HPDE6-E6E7 (cell line): ENCODE measurements at regions not wholly inside any gene's neighbourhood (a gene's known extent, or its start where the extent isn't known, plus 50 kb on each side); places are given as distances from the start of the nearest gene placed in this dataset.
"Not testable (repeated sequence)": the region's sequence is repeated elsewhere in the genome, so short reads cannot be mapped to it uniquely, and the experiment has no call there.

Experiments
- DNase-seq: peaks from one replicate; pipeline ENCODE4 v3.0.0; 2011; ENCODE audit warnings: missing footprints; ENCODE audit errors: extremely low spot score

GRCh38 chr17:53765609-53766008 lies 57.1 kb upstream of the KIF2B start:
- DNase-seq = peak; percentile 8

- DNase-seq = no peak
These were observed 57.6 kb upstream of the KIF2B start for GRCh38 chr17:53765129-53765528.

DNA sequence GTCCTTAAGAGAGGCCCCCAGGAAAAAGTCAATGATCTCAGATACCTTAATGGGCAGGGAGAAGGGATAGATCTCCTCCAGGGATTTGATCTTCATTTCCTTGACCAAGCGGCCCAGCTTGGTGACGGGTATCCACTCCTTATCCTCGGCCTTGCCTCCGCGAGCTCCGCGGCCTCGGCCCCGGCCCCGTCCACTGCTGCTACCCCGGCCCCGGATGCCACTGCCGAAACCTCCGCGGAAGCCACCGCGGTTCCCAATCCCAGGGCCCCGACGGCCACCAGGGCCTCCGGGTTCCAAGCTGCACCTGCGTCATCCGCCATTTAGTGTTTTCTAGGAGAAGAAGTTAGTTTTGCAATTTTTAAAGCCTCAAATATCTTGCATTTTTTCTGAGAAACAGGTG lies 65.2 kb upstream of the KIF2B start:
- no peak for DNase-seq

DNA sequence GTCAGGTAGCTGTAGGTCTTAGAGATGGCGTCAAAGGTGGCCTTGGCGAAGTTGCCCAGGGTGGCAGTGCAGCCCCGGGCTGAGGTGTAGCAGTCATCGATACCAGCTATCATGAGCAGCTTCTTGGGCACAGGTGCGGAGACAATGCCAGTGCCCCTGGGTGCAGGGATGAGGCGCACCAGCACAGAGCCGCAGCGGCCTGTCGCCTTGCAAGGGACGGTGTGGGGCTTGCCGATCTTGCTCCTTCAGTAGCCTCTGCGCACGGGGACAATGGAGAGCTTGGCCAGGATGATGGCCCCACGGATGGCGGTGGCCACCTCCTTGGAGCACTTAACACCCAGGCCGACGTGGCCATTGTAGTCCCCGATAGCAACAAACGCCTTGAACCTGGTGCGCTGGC lies 65.6 kb upstream of the KIF2B start:
- DNase-seq = not testable (repeated sequence)

- peak; percentile 37 for DNase-seq
These were observed 73.5 kb upstream of the KIF2B start for GRCh38 chr17:53749178-53749577.

DNA sequence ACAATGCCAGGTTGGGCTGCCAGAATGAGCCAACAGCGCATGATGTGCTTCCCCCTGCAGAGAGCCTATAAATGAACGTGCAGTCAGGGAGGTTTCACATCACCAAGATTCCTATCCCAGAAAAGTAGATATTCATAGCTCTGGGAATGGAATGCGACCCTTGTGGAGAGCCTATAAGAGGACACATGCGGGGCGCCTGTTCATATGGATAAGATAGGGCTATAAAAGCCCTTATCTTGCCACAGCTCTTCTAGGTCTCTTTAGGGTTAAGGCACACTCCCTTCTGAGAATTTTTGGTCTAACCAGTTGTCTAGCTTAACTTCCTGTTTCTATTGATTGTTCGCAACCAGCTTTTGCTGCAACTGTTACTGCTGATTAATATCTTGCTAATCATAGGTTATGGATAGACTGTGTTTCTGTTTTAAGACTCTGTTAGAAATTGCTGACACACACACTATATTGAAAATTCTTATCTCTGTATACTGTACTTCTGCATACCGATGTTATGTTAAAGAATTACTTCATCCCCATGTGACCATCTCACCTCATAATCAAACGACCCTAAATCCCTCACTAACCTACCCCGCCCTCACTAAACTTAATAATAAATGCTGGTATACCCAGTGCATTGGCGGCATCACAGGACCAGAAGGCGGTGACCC lies 74.4 kb upstream of the KIF2B start:
- not testable (repeated sequence) for DNase-seq

DNA sequence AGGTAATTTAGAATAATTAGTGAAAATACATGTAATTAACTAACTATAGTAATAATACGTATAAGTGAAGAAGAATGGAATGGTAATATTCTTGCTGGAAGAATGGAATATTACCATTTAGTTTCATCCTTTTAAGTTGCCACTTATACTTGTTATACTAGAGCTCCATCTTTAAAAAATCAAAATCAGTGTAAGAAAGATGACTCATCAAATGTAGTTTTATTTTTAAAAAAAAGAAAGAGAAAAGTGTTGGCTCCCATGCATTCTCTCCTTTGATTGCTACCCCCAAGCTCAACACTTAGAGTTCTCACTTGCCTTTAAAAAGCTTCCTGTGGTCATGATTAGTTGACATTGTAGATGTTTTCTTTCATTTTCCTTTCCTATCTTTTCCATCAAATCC lies 82.4 kb upstream of the KIF2B start:
- DNase-seq = no peak

- DNase-seq = no peak
These were observed 86.0 kb upstream of the KIF2B start for GRCh38 chr17:53736516-53737240.

DNA sequence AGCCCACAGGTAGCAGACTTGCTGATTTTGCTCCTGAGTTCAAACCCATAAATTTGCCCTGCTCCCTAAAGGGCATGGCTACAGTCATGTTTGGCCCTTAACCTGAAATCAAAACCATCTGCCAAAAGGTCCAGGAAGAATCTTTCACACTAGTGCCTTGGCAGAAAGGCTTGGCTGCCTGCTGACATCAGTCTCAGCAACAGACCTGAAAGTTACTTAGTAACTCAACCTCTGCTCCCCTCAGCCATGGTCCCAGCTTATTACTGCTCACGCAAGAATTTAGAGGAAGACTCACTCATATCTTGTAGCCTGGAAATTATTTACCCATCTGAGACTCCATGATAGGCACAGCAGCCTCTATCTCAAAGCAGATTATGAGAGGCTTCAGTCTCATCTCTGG lies 98.0 kb upstream of the KIF2B start:
- DNase-seq = no peak

- peak; percentile 45 for DNase-seq
These were observed 100.3 kb upstream of the KIF2B start for GRCh38 chr17:53722407-53722806.

DNA sequence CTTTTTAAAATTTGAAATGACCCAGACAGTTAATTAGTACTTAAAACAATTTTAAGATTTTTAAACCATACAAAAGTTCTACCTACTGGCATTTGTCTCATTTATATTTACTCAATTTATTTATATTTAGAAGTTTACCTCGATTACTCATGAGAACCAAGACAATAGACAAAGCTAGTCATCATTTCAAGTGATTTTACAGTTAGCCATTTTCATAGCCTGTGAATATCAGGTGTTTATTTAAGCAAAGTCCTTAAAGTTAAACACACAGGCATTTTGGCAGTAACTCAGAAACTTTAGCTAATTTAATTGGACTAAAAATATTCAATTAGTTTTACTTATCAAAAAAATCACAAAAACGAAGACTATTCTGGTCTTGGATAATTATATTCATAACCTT lies 101.6 kb upstream of the KIF2B start:
- no peak for DNase-seq

DNA sequence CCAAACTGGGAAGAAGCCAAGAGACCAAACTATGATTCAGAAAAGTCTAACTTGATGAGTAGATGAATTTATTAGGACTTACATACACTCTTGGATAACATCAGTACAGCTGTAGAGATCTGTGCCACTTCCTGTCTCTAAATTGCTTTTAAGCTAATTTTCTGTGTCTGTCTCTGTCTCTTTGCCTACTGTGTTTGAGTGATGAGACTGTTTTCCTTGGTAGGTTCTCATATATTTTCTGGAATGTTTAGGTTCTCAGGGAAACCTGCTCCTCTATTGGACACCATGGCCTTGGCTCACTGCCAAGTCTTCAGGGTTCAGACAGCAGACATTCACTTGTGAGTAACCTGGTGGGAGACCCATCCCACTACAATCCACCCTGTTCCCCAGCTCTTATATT lies 103.5 kb upstream of the KIF2B start:
- no peak for DNase-seq

- DNase-seq = no peak
These were observed 115.2 kb upstream of the KIF2B start for GRCh38 chr17:53707566-53707965.

DNA sequence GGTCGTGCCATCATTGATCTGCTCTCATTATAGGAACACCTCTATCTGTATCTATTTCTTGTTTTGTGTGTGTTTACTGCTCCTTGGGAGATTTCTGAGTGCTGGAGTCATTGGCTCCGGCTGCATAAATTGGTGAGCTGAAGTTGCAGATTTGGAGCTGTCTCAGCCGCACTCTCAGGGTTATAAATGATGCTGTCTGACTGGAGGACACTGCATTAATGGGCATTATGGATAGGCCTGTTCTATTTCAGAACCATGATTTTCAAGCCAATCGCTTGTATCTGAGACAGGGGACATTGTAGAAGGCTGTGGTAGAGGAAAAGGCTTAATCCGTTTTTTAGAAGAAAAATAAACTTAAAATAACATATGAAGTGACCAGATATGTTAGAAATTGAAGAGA lies 126.4 kb upstream of the KIF2B start:
- DNase-seq = no peak

DNA sequence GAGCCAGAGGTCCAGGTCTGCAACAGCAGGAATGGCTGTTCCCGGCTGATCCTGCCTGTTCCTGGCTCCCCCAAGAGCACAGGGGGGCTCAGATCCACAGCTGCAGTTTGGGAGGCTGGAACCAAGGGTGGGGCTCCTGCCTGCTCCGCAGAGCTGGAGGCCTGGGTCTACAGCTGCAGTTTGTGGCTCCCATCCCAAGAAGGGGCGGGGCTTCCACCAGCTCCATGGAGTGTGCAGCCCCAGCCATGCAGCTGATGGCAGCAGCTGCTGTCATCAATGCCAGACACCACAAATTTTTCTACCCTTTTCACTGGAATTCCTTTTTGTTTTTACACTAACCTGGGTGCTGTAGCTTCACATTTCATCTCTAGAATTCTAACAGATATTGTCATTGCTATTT lies 135.4 kb upstream of the KIF2B start:
- DNase-seq = no peak

DNA sequence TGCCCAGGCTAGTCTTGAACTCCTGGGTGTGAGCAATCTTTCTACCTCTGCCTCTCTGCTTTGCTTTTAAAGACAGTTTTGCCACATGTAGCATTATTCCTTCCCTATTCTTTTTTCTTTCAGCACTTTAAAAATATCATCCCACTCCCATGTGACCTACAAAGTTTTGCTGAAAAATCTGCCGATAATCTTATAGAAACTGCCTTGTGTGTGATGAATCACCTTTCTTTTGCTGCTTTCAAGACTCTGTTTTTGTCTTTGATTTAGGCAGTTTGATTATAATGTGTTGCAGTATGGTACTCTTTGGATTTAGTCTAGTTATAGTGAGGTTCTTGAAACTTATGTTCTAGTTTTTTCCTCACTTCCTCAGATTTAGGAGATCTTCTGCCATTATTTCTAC lies 142.0 kb upstream of the KIF2B start:
- DNase-seq = no peak

GRCh38 chr17:53668854-53669253 lies 153.9 kb upstream of the KIF2B start:
- DNase-seq = no peak

DNA sequence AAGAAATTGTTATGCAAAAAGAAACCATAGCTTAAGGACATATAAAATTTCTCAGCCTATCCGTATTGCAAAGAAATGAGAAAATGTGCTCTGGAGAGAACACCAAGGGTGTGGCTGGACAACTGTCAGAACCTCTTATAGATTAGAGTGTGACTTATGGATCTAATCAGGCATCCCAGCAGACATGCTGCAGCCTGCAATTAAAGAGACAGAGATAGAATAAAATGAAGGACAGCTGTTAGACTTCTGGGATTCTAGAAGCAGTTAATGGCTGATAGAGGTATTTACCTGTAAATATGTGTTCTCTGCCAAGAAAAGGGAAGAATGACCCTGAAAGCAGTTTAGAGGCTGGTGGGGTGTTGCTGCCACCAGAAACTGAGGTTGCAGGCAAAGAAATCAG lies 160.1 kb upstream of the KIF2B start:
- DNase-seq = no peak

DNA sequence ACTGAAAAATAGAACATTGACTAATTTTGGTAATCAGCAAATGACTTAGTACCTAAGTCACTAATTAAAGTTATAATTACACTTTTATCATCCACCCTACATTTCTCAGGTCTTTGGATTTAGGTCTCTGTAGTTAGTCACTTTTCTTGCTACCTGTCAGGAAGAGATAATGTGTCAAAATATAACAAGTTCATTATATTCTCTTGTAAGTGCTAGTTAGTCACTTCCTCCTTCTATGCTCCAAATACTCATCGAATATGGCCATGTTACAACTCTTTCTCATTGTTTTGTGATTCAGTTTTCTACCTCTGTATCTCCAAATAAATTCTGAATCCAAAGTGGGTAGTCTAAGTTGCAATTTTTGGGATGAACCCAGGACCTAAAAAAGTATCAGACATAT lies 163.5 kb upstream of the KIF2B start:
- DNase-seq = no peak

DNA sequence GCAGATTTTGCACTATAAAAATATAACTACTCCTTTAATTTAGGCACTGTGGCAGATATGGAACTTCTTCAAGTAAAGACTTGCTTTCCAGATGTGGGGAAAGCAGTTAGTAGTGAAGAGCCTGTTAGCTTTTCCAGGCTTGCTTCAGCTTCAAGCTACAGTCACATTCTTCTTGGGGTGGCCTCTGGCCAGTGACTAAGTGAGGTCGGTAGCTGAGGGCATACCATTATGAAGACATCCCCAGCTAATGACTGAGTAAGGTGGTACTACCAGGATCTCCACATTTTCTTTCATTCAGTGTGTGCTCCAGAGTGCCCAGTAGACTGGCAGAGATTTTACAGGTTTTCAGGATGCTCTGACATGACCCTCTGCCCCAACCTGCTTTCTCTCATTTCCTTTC lies 167.1 kb upstream of the KIF2B start:
- peak; percentile 4 for DNase-seq

DNA sequence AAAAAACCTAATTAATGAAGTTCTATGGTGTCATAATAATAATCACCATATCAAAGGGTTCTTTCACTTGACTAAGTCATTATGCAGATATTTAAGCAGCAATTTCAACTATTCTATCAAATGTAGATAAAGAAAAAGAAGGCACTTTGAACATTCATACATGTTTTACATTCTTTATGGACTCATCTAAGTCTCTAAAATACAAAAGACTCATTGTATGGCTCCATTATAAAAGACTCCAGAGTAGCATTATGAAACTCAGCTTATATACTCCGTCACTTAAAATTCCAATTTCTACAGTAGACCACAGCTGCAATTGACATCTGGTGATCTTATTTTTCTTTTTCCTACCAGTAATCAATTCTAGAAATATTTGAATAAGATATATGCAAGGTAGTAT lies 173.5 kb upstream of the KIF2B start:
- DNase-seq = no peak

DNA sequence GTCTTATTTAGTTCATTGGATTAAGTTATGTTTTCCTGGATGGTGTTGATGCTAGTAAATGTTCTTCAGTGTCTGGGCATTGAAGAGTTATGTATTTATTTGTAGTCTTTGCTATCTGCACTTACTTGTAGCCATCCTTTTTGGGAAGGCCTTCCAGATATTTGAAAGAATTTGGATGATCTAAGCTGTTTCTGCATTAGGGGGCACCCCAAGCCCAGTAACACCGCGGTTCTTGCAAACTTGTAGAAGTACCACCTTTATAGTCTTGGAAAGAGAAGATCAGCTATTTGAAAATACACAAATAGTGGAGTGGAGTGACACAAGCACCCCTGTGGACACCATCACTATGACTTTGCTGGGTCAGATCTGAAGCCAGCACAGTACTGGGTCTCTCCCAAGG lies 175.9 kb upstream of the KIF2B start:
- no peak for DNase-seq

DNA sequence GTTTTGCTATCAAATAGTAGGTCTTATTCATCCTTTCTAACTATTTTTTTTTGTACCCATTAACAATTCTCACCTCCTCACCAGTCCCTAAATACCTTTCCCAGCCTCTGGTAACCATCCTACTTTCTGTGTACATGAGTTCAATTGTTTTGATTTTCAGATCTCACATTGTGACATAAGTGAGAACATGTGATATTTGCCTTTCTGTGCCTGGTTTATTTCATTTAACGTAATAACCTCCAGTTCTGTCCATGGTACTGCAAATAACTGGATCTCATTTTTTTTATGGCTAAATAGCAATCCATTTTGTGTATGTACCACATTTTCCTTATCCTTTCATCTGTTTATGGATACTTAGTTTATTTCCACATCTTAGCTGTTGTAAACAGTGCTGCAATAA lies 181.9 kb upstream of the KIF2B start:
- DNase-seq = no peak

GRCh38 chr17:53635444-53635843 lies 187.3 kb upstream of the KIF2B start:
- no peak for DNase-seq
